Right lobe of liver (tissue), 6 donors: ENCODE measurements at regions not wholly inside any gene's neighbourhood (a gene's known extent, or its start where the extent isn't known, plus 50 kb on each side); places are given as distances from the start of the nearest gene placed in this dataset.
"Not testable (repeated sequence)": the region's sequence is repeated elsewhere in the genome, so short reads cannot be mapped to it uniquely, and the experiment has no call there.

ENCODE experiments used
- ATAC-seq, 4 donors: fragments of 200-7000 bp; cut with Tn5 transposase; one replicate each; pipeline ENCODE4 v1.9.1; 2020; ENCODE audit warnings: mild to moderate bottlenecking in 4 of 4, moderate library complexity in 4 of 4
- DNase-seq, 3 donors: peaks; one replicate each; pipeline ENCODE4 v3.0.0-alpha.2; 2020
- H3K27ac ChIP-seq, 3 donors: fragments of 200-600 bp; one replicate each; pipeline ENCODE4 v1.8.0; 2022
- H3K27me3 ChIP-seq, 2 donors: fragments of 200-600 bp; one replicate each; pipeline ENCODE4 v1.8.0; 2022
- H3K36me3 ChIP-seq, 4 donors: fragments of 200-600 bp; sonication (generic) in 1 of 4; one replicate each; pipeline versions ENCODE4 v1.5.1 to v1.8.0; 2017 to 2022; ENCODE audit warnings: control low read depth in 1 of 4
- H3K4me1 ChIP-seq, 4 donors: fragments of 200-600 bp; sonication (generic) in 1 of 4; one replicate each; pipeline versions ENCODE4 v1.5.1 to v1.8.0; 2017 to 2022; ENCODE audit warnings: control low read depth in 1 of 4
- H3K4me3 ChIP-seq, 3 donors: fragments of 200-600 bp; one replicate each; pipeline ENCODE4 v1.8.0; 2022
- H3K9me3 ChIP-seq, 4 donors: fragments of 200-600 bp; sonication (generic) in 1 of 4; one replicate each; pipeline versions ENCODE4 v1.5.1 to v1.8.0; 2017 to 2022; ENCODE audit warnings: control low read depth in 1 of 4
- CTCF ChIP-seq, 4 donors: fragments of 200-600 bp in 3 of 4; fragments of 450-650 bp in 1 of 4; IDR thresholded peaks; one replicate each; pipeline versions ENCODE4 v1.5.1 to v1.8.0; 2016 to 2022; ENCODE audit warnings: antibody characterized with exemption in 4 of 4, mild to moderate bottlenecking in 2 of 4
- POLR2A ChIP-seq: fragments of 450-650 bp; IDR thresholded peaks from one replicate; pipeline ENCODE4 v1.6.1; 2017; ENCODE audit warnings: antibody characterized with exemption, mild to moderate bottlenecking
- WGBS: methylation state at CpG from one replicate; pipeline ENCODE4 v1.1.6; 2018; ENCODE audit warnings: low coverage, low lambda C conversion rate; ENCODE audit not compliant: insufficient coverage; ENCODE audit errors: missing lambda C conversion rate; 5-methylcytosine and 5-hydroxymethylcytosine counted together
- intact Hi-C, 2 donors: fragments of 100-400 bp; cut with DNase I; formaldehyde crosslinking; loops; one replicate each; pipeline versions ENCODE4 v1.11.2 to v1.14.1; 2022
- donor health status: DM: no; HTN: yes; CAD: no.
- donor health status: DM: no; HTN: no; CAD: no.
- donor health status: DM: no; HTN: no; CAD: no.
- donor health status: DM: no; HTN: yes; CAD: no.
- donor health status: DM: no; HTN: yes; CAD: no.

DNA sequence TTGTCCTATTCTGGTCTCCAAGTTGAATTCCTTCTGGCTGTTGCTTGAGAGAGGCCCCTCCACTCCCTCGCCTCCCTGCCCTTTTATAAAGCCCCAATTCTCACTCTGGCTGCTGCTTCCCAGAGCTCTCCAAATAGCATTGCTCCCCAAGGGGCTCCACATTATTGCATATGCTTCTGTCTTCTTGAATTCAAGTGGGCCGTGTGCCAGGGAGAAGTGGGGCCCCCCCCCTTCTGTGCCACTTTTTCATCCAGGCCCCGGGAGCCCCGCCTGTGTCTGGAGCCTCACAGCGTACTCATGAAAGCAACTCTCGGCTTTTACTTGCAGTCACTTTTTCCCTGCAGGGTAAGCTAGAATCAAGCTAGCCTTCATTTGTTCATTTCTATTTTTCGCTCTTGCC is 265.1 kb downstream of the CCSER2 start:
- TF ChIP-seq CTCF (IDR thresholded peaks at IDR 0.05) (no peak), POLR2A (no peak)
- H3K36me3 ChIP-seq = no peaks in the 10 kb centered on the region
- no peaks in the 10 kb centered on the region for H3K4me1 ChIP-seq
- H3K27ac ChIP-seq = no peak overlapping the region
- DNase-seq = no peak
- H3K4me3 ChIP-seq = no peak overlapping the region
- no peaks in the 10 kb centered on the region for H3K27me3 ChIP-seq
- intact Hi-C loops = no loop called here
- no peak for ATAC-seq
- H3K9me3 ChIP-seq = no peaks in the 10 kb centered on the region
- WGBS = 86% methylated on average over 6 of the region's 7 CpGs

DNA sequence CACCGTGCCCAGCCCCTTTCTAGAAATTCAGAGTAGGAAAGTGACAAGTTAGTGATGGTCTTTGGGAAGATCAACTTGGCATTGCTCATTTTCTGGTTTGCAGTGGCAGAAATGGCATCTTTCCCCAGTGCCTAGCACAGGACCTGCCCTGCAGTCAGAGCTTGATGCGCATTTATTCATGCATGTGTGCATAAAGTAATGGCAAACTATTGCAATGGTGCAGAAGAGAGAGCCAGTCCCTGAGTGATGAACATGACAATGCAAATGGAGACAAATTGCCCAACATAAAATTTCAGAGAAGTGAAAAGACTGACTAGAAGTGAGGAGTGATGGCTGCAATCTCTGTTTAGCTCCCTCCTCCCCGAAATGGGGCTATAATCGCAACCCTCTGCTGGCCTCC is 268.2 kb downstream of the CCSER2 start:
- DNase-seq (no peak), ATAC-seq (no peak)
- no peak overlapping the region for H3K4me3 ChIP-seq
- no peaks in the 10 kb centered on the region for H3K4me1 ChIP-seq
- WGBS = 82% methylated on average over 2 of the region's 4 CpGs
- H3K36me3 ChIP-seq = no peaks in the 10 kb centered on the region
- no peaks in the 10 kb centered on the region for H3K9me3 ChIP-seq
- H3K27me3 ChIP-seq = no peaks in the 10 kb centered on the region
- intact Hi-C loops = no loop called here
- TF ChIP-seq POLR2A = no peak
- H3K27ac ChIP-seq = no peak overlapping the region

DNA sequence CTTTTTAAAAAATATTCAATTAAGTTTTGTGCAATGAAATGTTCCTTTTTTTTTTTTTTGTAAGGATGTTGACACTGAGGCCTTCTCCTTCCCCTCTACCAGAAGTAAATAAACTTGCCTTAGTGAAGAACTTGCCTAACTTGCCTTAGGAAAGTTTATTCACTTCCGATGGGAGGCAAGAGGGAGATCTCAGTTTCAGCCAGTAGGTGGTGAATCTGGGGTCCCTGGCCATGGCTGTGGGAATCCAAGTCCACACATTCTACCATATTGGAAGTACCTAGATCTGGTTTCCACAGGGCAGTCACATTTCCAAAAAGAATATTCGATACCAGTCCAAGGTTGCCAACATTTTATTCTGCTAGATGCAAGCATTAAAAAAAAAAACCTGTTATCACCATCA is 270.9 kb downstream of the CCSER2 start:
- WGBS = 54% methylated on average over 2 of the region's 2 CpGs
- intact Hi-C loops = no loop called here
- no peaks in the 10 kb centered on the region for H3K27me3 ChIP-seq
- no peaks in the 10 kb centered on the region for H3K36me3 ChIP-seq
- H3K27ac ChIP-seq = no peak overlapping the region
- ATAC-seq (no peak), DNase-seq (no peak)
- H3K4me1 ChIP-seq = no peaks in the 10 kb centered on the region
- H3K9me3 ChIP-seq = no peaks in the 10 kb centered on the region
- no peak for TF ChIP-seq CTCF (IDR thresholded peaks at IDR 0.05)
- no peak for TF ChIP-seq POLR2A
- H3K4me3 ChIP-seq = no peak overlapping the region

GRCh38 chr10:84600947-84601346 is 272.6 kb downstream of the CCSER2 start:
- DNase-seq = no peak
- Histone ChIP-seq H3K4me1 (no peaks in the 10 kb centered on the region), H3K9me3 (no peaks in the 10 kb centered on the region), H3K27me3 (no peaks in the 10 kb centered on the region), H3K36me3 (no peaks in the 10 kb centered on the region), H3K27ac (no peak overlapping the region), H3K4me3 (no peak overlapping the region)
- TF ChIP-seq POLR2A (no peak), CTCF (IDR thresholded peaks at IDR 0.05) (no peak)
- WGBS = 75% methylated on average over 3 of the region's 6 CpGs
- no peak for ATAC-seq
- intact Hi-C loops = no loop called here

GRCh38 chr10:84602543-84602942 is 274.2 kb downstream of the CCSER2 start:
- H3K27me3 ChIP-seq, DNase-seq, H3K36me3 ChIP-seq, intact Hi-C loops, H3K4me3 ChIP-seq, ATAC-seq, H3K9me3 ChIP-seq, H3K27ac ChIP-seq: not testable (repeated sequence)
- WGBS = 63% methylated on average over 14 of the region's 14 CpGs
- peaks cover 0 to 11% (median 5%) of the 10 kb centered on the region in 4 donors for H3K4me1 ChIP-seq

GRCh38 chr10:84603971-84604370 is 275.6 kb downstream of the CCSER2 start:
- no peak overlapping the region for H3K27ac ChIP-seq
- H3K4me3 ChIP-seq = no peak overlapping the region
- H3K9me3 ChIP-seq = no peaks in the 10 kb centered on the region
- peaks cover 0 to 16% (median 7%) of the 10 kb centered on the region in 4 donors for H3K4me1 ChIP-seq
- no peaks in the 10 kb centered on the region for H3K27me3 ChIP-seq
- TF ChIP-seq CTCF (IDR thresholded peaks at IDR 0.05) = no peak
- TF ChIP-seq POLR2A = no peak
- H3K36me3 ChIP-seq = no peaks in the 10 kb centered on the region
- intact Hi-C loops = no loop called here
- no peak for DNase-seq
- WGBS = 0% methylated on average over 2 of the region's 2 CpGs
- no peak for ATAC-seq
